ENCODE measurements at regions not wholly inside any gene's neighbourhood (a gene's known extent, or its start where the extent isn't known, plus 50 kb on each side); places are given as distances from the start of the nearest gene placed in this dataset.

- TF ChIP-seq FOXM1 (IDR thresholded peaks at IDR 0.05; ENCODE audit: borderline replicate concordance): no peak
- no peak for TF ChIP-seq SP1 (IDR thresholded peaks at IDR 0.05)
- no peak for TF ChIP-seq TARDBP (IDR thresholded peaks at IDR 0.05)
- no peak for TF ChIP-seq ZNF384 (IDR thresholded peaks at IDR 0.05)
- TF ChIP-seq ELF4 (IDR thresholded peaks at IDR 0.05): no peak
- TF ChIP-seq LEF1 (IDR thresholded peaks at IDR 0.05; ENCODE audit: borderline replicate concordance): no peak
- TF ChIP-seq CTBP1 (IDR thresholded peaks at IDR 0.05; ENCODE audit: borderline replicate concordance): no peak
- TF ChIP-seq FOXK2 (IDR thresholded peaks at IDR 0.05): no peak
These were observed 189.3 kb upstream of the LRP1B start for GRCh38 chr2:142320067-142320466.
